H9 (cell line): ENCODE measurements at regions not wholly inside any gene's neighbourhood (a gene's known extent, or its start where the extent isn't known, plus 50 kb on each side); places are given as distances from the start of the nearest gene placed in this dataset.

Experiments used
- DNase-seq: peaks from one replicate; pipeline ENCODE4 v3.0.0-alpha.2; 2017
- H2AFZ ChIP-seq: one replicate; pipeline ENCODE4 v1.6.1; 2013; ENCODE audit warnings: mild to moderate bottlenecking, low read length, control low read depth, moderate library complexity
- H2AK5ac ChIP-seq: 2 replicates; pipeline ENCODE4 v1.6.1; 2013; ENCODE audit warnings: low read length, control low read depth, mixed read lengths; ENCODE audit not compliant: insufficient read length
- H2BK120ac ChIP-seq: one replicate; pipeline ENCODE4 v1.6.1; 2013; ENCODE audit warnings: low read depth, mild to moderate bottlenecking, low read length, control low read depth, inconsistent platforms; ENCODE audit not compliant: poor library complexity, severe bottlenecking
- H2BK12ac ChIP-seq: 2 replicates; pipeline ENCODE4 v1.6.1; 2013; ENCODE audit warnings: low read length, control low read depth, mixed read lengths, low read depth; ENCODE audit not compliant: insufficient read length
- H2BK15ac ChIP-seq: 2 replicates; pipeline ENCODE4 v1.6.1; 2013; ENCODE audit warnings: low read depth, low read length, control low read depth
- H2BK20ac ChIP-seq: one replicate; pipeline ENCODE4 v1.6.1; 2013; ENCODE audit warnings: low read depth, mild to moderate bottlenecking, low read length, control low read depth, inconsistent platforms; ENCODE audit not compliant: poor library complexity, severe bottlenecking
- H2BK5ac ChIP-seq: 2 replicates; pipeline ENCODE4 v1.6.1; 2013; ENCODE audit warnings: low read length, control low read depth, mixed read lengths; ENCODE audit not compliant: insufficient read length
- H3K14ac ChIP-seq: 2 replicates; pipeline ENCODE4 v1.6.1; 2013; ENCODE audit warnings: low read length, control low read depth; ENCODE audit not compliant: insufficient read depth
- H3K18ac ChIP-seq: 2 replicates; pipeline ENCODE4 v1.6.1; 2013; ENCODE audit warnings: low read depth, mild to moderate bottlenecking, mixed read lengths, low read length, control low read depth; ENCODE audit not compliant: insufficient read length
- H3K23ac ChIP-seq: 2 replicates; pipeline ENCODE4 v1.6.1; 2013; ENCODE audit warnings: low read length, control low read depth, mixed read lengths, low read depth; ENCODE audit not compliant: insufficient read length
- H3K23me2 ChIP-seq: 2 replicates; pipeline ENCODE4 v1.6.1; 2013; ENCODE audit warnings: low read depth, mild to moderate bottlenecking, mixed read lengths, low read length, control low read depth; ENCODE audit not compliant: insufficient read length, poor library complexity, severe bottlenecking
- H3K27ac ChIP-seq: 2 replicates; pipeline ENCODE4 v1.5.1; 2013; ENCODE audit warnings: low read length, control low read depth, mixed read lengths, low read depth; ENCODE audit not compliant: insufficient read length
- H3K27me3 ChIP-seq: 2 replicates; pipeline ENCODE4 v1.6.1; 2013; ENCODE audit warnings: low read length, control low read depth, inconsistent platforms; ENCODE audit not compliant: insufficient read depth
- H3K4ac ChIP-seq: 2 replicates; pipeline ENCODE4 v1.6.1; 2013; ENCODE audit warnings: low read depth, mild to moderate bottlenecking, control low read depth, inconsistent platforms, low read length, moderate library complexity
- H3K4me1 ChIP-seq: 2 replicates; pipeline ENCODE4 v1.6.1; 2013; ENCODE audit warnings: low read length, control low read depth, inconsistent platforms; ENCODE audit not compliant: insufficient read depth
- H3K4me2 ChIP-seq: 2 replicates; pipeline ENCODE4 v1.6.1; 2013; ENCODE audit warnings: low read length, control low read depth, mixed read lengths; ENCODE audit not compliant: insufficient read length, insufficient read depth
- H3K56ac ChIP-seq: 2 replicates; pipeline ENCODE4 v1.6.1; 2013; ENCODE audit warnings: low read depth, mild to moderate bottlenecking, mixed read lengths, low read length, control low read depth; ENCODE audit not compliant: insufficient read length
- H3K79me1 ChIP-seq: 2 replicates; pipeline ENCODE4 v1.6.1; 2013; ENCODE audit warnings: low read depth, mild to moderate bottlenecking, moderate library complexity, low read length, control low read depth, inconsistent platforms; ENCODE audit not compliant: insufficient read depth, poor library complexity, severe bottlenecking
- H3K79me2 ChIP-seq: 2 replicates; pipeline ENCODE4 v1.6.1; 2013; ENCODE audit warnings: low read length, control low read depth, inconsistent platforms; ENCODE audit not compliant: insufficient read depth
- H3K9ac ChIP-seq: 2 replicates; pipeline ENCODE4 v1.6.1; 2013; ENCODE audit warnings: low read length, control low read depth, mixed read lengths; ENCODE audit not compliant: insufficient read length; ENCODE audit errors: extremely low read depth
- H3K9me3 ChIP-seq: one replicate; pipeline ENCODE4 v1.6.1; 2013; ENCODE audit warnings: low read depth, low read length, inconsistent platforms; ENCODE audit not compliant: control insufficient read depth
- H3T11ph ChIP-seq: one replicate; pipeline ENCODE4 v1.6.1; 2013; ENCODE audit warnings: mild to moderate bottlenecking, low read length, control low read depth, inconsistent platforms
- H4K20me1 ChIP-seq: one replicate; pipeline ENCODE4 v1.6.1; 2013; ENCODE audit not compliant: control insufficient read depth, insufficient read length, insufficient read depth
- H4K5ac ChIP-seq: 2 replicates; pipeline ENCODE4 v1.6.1; 2013; ENCODE audit warnings: low read depth, mild to moderate bottlenecking, mixed read lengths, low read length, control low read depth; ENCODE audit not compliant: insufficient read length
- H4K8ac ChIP-seq: replicated peaks from 2 replicates; pipeline ENCODE4 v1.6.1; 2013; ENCODE audit warnings: low read length, control low read depth, mixed read lengths, low read depth; ENCODE audit not compliant: insufficient read length
- H4K91ac ChIP-seq: 2 replicates; pipeline ENCODE4 v1.6.1; 2013; ENCODE audit warnings: low read depth, mild to moderate bottlenecking, moderate library complexity, mixed read lengths, low read length, control low read depth; ENCODE audit not compliant: insufficient read length
- H3K27ac Mint-ChIP-seq, 3 experiments: 2 replicates in 2 of 3; 3 replicates in 1 of 3; pipeline ENCODE4 v1.8.0; 2020 to 2021; ENCODE audit warnings: mixed read lengths in 3 of 3, mild to moderate bottlenecking in 1 of 3, moderate library complexity in 1 of 3
- H3K27me3 Mint-ChIP-seq: 2 replicates; pipeline ENCODE4 v1.8.0; 2021; ENCODE audit warnings: low read depth, mild to moderate bottlenecking, moderate library complexity, mixed read lengths
- H3K36me3 Mint-ChIP-seq, 3 experiments: 2 replicates in 2 of 3; 3 replicates in 1 of 3; pipeline ENCODE4 v1.8.0; 2020 to 2021; ENCODE audit warnings: low read depth in 3 of 3, mixed read lengths in 3 of 3; ENCODE audit not compliant: insufficient read depth in 1 of 3
- H3K4me1 Mint-ChIP-seq, 2 experiments: 2 replicates each; pipeline ENCODE4 v1.8.0; 2020; ENCODE audit warnings: mixed read lengths in 2 of 2
- H3K4me3 Mint-ChIP-seq, 2 experiments: 2 replicates in 1 of 2; 3 replicates in 1 of 2; pipeline ENCODE4 v1.8.0; 2020 to 2021; ENCODE audit warnings: mild to moderate bottlenecking in 2 of 2, mixed read lengths in 2 of 2, moderate library complexity in 1 of 2
- H3K9me3 Mint-ChIP-seq, 2 experiments: 2 replicates in 1 of 2; 3 replicates in 1 of 2; pipeline ENCODE4 v1.8.0; 2020; ENCODE audit warnings: mild to moderate bottlenecking in 2 of 2, mixed read lengths in 2 of 2, moderate library complexity in 1 of 2
- WGBS: extraction: QIAGEN DNeasy Blood & Tissue Kit; methylation state at CpG from one replicate; pipeline ENCODE4 v1.1.7; 2013; ENCODE audit warnings: missing lambda C conversion rate, low lambda C conversion rate, mixed read lengths; ENCODE audit not compliant: insufficient read length; ENCODE audit errors: extremely low coverage; 5-methylcytosine and 5-hydroxymethylcytosine counted together
- TF ChIP-seq, protein P1 (sequence below): fragments of 200-600 bp; sonication (generic); conservative IDR thresholded peaks from 3 replicates; pipeline ENCODE4 v1.8.0; 2021; ENCODE audit warnings: antibody characterized with exemption, mild to moderate bottlenecking

DNA sequence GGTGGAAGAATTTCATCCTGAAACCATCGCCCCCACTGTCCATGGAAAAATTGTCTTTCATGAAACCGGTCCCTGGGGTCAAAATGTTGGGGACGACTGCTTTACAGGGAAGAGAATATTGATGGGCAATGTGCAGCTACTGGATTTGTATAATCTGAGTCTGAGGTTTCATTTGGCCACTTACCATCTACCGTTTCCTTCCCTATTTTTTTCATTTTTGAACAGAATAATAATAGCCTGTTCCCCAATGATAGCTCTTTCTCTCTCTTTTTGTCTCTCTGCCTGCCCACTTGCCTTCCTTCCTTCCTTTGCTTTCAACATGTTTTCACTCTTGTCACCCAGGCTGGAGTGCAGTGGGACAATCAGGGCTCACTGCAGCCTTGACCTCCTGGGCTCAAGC is 78.3 kb upstream of the TLK1 start:
- no peaks in the 10 kb centered on the region for H3K23me2 ChIP-seq
- Mint-ChIP-seq H3K27me3 (no peaks in the 10 kb centered on the region), H3K36me3 (peaks cover 2 to 13% (median 5%) of the 10 kb centered on the region in 3 experiments; a peak in 4 of 7 replicates), H3K27ac (peak overlapping the region in 1 of 3 experiments; percentile 46; a peak in 1 of 7 replicates), H3K4me3 (no peak overlapping the region), H3K9me3 (peaks cover 6 to 8% of the 10 kb centered on the region in 2 experiments; a peak in 4 of 5 replicates), H3K4me1 (peaks cover 2% of the 10 kb centered on the region in 2 experiments; a peak in 2 of 4 replicates)
- H3K23ac ChIP-seq = no peak overlapping the region
- H2BK12ac ChIP-seq = no peak overlapping the region
- no peak overlapping the region for H2BK15ac ChIP-seq
- no peak overlapping the region for H2AK5ac ChIP-seq
- H2AFZ ChIP-seq = no peak overlapping the region
- no peak overlapping the region for H3K18ac ChIP-seq
- no peak overlapping the region for H4K5ac ChIP-seq
- no peak overlapping the region for H3K4ac ChIP-seq
- H3K9me3 ChIP-seq = no peaks in the 10 kb centered on the region
- no peak overlapping the region for H3K27ac ChIP-seq
- TF ChIP-seq, protein P1, sequence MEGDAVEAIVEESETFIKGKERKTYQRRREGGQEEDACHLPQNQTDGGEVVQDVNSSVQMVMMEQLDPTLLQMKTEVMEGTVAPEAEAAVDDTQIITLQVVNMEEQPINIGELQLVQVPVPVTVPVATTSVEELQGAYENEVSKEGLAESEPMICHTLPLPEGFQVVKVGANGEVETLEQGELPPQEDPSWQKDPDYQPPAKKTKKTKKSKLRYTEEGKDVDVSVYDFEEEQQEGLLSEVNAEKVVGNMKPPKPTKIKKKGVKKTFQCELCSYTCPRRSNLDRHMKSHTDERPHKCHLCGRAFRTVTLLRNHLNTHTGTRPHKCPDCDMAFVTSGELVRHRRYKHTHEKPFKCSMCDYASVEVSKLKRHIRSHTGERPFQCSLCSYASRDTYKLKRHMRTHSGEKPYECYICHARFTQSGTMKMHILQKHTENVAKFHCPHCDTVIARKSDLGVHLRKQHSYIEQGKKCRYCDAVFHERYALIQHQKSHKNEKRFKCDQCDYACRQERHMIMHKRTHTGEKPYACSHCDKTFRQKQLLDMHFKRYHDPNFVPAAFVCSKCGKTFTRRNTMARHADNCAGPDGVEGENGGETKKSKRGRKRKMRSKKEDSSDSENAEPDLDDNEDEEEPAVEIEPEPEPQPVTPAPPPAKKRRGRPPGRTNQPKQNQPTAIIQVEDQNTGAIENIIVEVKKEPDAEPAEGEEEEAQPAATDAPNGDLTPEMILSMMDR = no peak
- no peak overlapping the region for H2BK5ac ChIP-seq
- H3K27me3 ChIP-seq = no peaks in the 10 kb centered on the region
- H3K9ac ChIP-seq = no peak overlapping the region
- DNase-seq = no peak
- H3K79me1 ChIP-seq = no peaks in the 10 kb centered on the region
- H3K79me2 ChIP-seq = no peaks in the 10 kb centered on the region
- H2BK120ac ChIP-seq = no peak overlapping the region
- WGBS = no CpG with 5 or more reads among the region's 4 CpGs
- no peak overlapping the region for H4K91ac ChIP-seq
- no peak overlapping the region for H3K56ac ChIP-seq
- H4K8ac ChIP-seq = no peak overlapping the region
- no peak overlapping the region for H3K4me2 ChIP-seq
- no peak overlapping the region for H3K14ac ChIP-seq
- no peaks in the 10 kb centered on the region for H3K4me1 ChIP-seq
- H4K20me1 ChIP-seq = no peaks in the 10 kb centered on the region
- H3T11ph ChIP-seq = no peak overlapping the region
- H2BK20ac ChIP-seq = no peak overlapping the region
